Activated CD4-positive, alpha-beta T cell treated with anti-CD3 and anti-CD28 coated beads, Interleukin-2, amount 50 U/mL, for 48 hours (primary cell): ENCODE measurements at regions not wholly inside any gene's neighbourhood (a gene's known extent, or its start where the extent isn't known, plus 50 kb on each side); places are given as distances from the start of the nearest gene placed in this dataset.
"Not testable (repeated sequence)": the region's sequence is repeated elsewhere in the genome, so short reads cannot be mapped to it uniquely, and the experiment has no call there.

Source experiments
- DNase-seq, 2 experiments: peaks; one replicate each; pipeline ENCODE4 v3.0.0-alpha.2; 2020

GRCh38 chr6:119683671-119684070 lies 334.1 kb upstream of the MAN1A1 start:
- no peak for DNase-seq

DNA sequence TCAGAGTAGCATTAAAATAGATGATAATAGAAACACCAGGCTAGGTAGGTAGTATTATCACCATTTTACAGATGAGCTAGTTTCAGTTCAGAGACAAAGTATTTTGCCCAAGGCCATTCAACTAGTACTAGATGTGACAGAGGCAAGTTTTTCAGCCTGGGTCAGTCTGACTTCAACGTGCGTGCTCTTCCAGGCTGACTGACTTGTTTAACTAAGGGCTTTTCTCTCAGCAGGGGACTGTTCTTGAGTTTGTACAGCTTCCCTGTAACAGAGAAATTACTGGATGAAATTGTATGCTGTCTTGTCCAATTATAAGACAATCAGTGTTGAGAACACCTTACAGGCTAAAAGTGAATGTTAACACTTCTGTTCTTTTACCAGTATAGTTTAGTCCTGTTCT lies 333.5 kb upstream of the MAN1A1 start:
- DNase-seq = no peak

DNA sequence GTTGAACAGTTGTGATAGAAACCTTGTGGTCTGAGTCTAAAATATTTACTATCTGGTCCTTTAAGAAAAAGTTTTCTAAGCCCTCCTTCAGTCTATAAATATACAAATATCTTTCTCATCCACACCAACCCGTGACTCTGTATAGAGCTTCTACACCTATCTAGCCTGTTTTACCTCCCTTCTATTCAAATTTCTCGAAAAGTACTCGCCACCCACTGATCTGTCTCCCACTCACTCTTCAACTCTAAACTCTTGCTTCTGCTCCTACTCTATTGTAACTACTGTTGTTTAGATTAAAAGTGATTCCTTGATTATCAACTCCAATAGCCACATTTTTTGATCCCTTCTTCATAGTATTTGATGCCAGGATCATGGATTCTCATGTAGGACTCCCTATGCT lies 329.4 kb upstream of the MAN1A1 start:
- DNase-seq = no peak

DNA sequence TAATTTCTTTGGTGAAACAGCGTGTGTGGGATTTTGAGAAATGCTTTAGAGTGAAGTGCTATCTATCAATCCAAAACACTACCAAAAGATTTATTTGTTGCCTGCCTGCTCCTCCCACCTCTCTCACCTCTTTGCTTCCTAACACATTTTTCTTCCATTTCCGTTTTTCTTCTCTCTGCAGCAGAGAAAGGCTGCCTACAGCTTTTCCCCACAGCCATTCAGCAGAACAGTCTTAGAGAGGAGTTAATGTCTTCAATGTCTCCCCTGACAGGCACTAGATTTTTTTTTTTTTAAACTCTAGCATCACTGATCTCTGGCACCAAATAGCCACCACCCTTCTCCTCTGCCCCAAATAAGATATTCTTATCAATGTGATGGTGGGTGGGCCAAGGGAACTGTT lies 327.8 kb upstream of the MAN1A1 start:
- no peak for DNase-seq

GRCh38 chr6:119676961-119677360 lies 327.4 kb upstream of the MAN1A1 start:
- DNase-seq = no peak

GRCh38 chr6:119676230-119676629 lies 326.7 kb upstream of the MAN1A1 start:
- no peak for DNase-seq

- no peak for DNase-seq
These were observed 324.2 kb upstream of the MAN1A1 start for GRCh38 chr6:119673741-119674140.

GRCh38 chr6:119672725-119673124 lies 323.2 kb upstream of the MAN1A1 start:
- no peak for DNase-seq

- no peak for DNase-seq
These were observed 321.5 kb upstream of the MAN1A1 start for GRCh38 chr6:119671105-119671504.

- no peak for DNase-seq
These were observed 319.7 kb upstream of the MAN1A1 start for GRCh38 chr6:119669221-119669620.

DNA sequence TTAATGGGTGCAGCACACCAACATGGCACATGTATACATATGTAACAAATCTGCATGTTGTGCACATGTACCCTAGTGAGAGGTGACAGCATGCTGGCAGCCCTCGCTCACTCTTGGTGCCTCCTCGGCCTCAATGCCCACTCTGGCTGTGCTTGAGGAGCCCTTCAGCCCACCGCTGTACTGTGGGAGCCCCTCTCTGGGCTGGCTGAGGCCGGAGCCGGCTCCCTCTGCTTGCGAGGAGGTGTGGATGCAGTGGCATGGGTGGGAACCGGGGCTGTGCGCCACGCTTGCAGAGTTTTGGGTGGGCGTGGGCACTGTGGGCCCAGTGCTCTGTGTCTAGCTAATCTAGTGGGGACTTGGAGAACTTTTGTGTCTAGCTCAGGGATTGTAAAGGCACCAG lies 315.9 kb upstream of the MAN1A1 start:
- not testable (repeated sequence) for DNase-seq

- DNase-seq = no peak
These were observed 312.1 kb upstream of the MAN1A1 start for GRCh38 chr6:119661628-119662027.

DNA sequence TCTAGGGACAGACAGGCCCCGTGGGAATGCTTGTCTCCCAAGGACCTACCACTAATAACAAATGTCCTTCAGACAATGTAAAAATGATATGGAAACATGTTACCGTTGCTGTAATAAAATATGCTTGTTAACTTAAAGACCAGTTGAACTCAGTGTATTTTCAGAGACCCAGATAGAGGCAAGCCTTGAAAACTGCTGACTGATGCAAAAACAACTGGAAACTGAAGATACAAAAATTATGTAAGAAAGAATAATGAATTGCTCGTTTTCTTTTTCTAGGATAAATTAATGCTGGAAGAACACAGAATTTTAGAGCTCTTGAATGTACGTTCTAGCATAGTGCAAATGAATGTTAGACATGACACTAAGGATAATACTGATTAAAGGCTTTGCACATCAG lies 311.5 kb upstream of the MAN1A1 start:
- no peak for DNase-seq

DNA sequence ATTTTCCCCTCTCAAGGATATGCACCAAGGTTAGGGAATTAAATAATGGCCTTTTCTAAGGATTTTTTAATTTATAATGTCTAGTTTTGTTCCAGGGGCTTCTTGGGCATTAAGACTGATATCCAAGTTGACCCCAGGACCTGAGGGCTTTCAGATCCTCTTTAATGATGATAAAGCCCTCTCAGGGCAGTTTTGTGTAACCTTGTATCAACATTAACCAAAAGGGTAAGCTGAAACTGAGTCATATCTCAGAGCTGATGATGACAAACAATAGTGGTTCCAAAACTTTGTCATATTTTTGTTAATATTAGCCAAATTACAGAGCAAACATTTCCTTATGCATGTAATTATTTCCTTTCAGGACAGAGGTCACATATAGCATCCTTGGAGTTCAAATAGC lies 309.4 kb upstream of the MAN1A1 start:
- DNase-seq = no peak

DNA sequence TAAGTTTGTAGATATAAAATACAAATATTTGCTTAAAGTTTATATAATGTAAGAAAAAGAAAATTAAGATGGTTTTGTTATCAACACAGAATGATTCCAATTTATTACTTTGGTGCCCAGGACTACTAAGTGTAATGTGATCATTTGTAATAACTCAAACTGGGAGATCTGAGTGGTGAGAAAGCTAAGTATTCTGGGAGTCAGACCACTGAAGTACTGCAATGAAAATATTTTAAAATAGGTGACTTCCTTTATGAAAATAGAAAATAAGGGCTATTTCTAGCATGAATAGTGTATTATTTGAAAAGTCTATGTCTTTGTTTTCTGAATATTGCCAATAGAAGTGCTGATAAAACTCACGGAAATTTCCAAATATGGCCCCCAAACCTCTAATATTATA lies 305.6 kb upstream of the MAN1A1 start:
- DNase-seq = no peak

DNA sequence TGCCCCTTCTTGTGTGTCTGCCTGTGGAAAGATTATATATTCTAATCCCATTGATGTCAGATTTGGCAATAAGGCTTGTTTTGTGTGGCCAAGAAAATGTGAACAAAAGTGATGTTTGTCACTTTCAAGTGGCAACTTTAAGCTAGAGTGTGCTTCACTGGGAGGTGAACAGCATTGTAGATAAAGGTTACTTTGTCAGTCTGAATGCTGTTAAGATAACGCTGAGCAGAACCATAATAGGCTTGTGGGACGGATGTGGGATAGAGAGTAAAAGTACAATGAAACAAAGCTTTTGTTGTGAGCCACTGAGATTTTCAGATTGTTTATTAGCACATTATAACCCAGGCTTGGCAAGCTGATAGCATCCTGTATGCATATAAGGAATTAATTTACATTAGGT lies 303.8 kb upstream of the MAN1A1 start:
- DNase-seq = no peak

DNA sequence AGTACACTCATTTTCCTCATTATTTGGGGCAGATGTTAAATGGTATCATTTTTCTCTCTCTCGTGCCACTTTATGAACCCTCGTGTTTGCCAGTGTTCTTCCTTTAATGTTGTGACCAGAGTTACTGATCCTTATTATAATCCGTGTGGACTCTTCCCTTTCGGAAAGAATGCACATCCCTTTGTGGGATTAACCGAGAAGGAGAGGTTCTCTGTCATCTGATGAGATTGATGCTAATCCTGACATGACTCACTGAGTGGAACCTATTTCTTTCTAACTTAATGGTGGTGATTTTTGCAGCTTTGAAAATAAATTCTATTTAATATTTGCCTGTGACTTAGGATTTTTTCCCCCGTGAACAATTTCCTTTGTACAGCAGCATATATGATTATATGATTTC lies 300.0 kb upstream of the MAN1A1 start:
- no peak for DNase-seq

GRCh38 chr6:119647309-119647708 lies 297.7 kb upstream of the MAN1A1 start:
- DNase-seq = no peak

- DNase-seq = no peak
These were observed 294.3 kb upstream of the MAN1A1 start for GRCh38 chr6:119643876-119644275.

DNA sequence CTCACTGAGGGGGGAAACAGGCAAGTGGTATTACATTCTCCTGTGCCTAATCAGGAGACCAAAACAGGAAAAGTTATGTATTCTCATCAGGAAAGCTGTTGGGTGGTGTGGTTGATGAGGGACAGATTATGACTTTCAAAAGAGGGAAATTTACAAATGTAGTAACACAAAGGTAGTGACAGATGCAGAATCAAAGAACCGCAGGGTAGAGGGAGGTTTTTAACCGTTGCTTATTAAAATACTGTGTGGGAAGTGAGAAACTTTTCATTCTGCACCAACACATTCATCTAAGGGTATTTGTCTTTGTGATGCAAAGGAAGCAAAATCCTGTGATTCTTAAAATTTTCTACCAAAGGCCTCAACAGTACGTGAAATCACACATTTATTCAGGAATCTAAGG lies 288.2 kb upstream of the MAN1A1 start:
- no peak for DNase-seq

GRCh38 chr6:119636060-119636459 lies 286.5 kb upstream of the MAN1A1 start:
- no peak for DNase-seq

- no peak for DNase-seq
These were observed 283.9 kb upstream of the MAN1A1 start for GRCh38 chr6:119633461-119633860.

DNA sequence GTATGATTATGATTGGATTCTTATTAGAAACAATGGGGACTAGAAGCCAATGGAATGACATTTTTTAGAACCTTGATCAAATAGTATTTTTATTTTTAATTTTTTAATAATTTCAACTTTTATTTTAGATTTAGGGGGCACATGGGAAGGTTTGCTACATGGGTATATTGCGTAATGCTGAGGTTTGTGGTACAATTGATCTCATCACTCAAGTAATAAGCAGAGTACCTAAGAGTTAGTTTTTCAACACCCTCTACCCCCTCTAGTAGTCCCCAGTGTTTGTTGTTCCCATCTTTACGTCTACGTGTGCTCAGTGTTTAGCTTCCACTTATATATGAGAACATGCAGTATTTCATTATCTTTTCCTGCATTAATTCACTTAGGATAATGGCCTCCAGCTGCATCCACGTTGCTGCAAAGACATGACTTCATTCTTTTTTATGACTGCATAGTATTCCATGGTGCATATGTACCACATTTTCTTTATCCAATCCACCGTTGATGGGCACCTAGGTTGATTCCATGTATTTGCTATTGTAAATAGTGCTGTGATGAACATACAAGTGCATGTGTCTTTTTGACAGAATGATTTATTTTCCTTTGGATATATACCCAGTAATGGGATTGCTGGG lies 281.1 kb upstream of the MAN1A1 start:
- DNase-seq = no peak

- no peak for DNase-seq
These were observed 279.4 kb upstream of the MAN1A1 start for GRCh38 chr6:119628691-119629594.
